SK-N-SH (cell line): ENCODE measurements at regions not wholly inside any gene's neighbourhood (a gene's known extent, or its start where the extent isn't known, plus 50 kb on each side); places are given as distances from the start of the nearest gene placed in this dataset.
"Not testable (repeated sequence)": the region's sequence is repeated elsewhere in the genome, so short reads cannot be mapped to it uniquely, and the experiment has no call there.

Experiments used
- CTCF ChIA-PET: fragments of 300-600, 350-600 bp; formaldehyde crosslinking; extraction: SDS; loops from one replicate; lab custom pipeline; 2021; lab: Yijun Ruan, JAX
- POLR2A ChIA-PET: fragments of 350-600 bp; sonication (Branson Sonifier 250); formaldehyde crosslinking; extraction: SDS; loops from one replicate; lab custom pipeline; 2020; ENCODE audit warnings: antibody characterized with exemption, inconsistent platforms; lab: Yijun Ruan, JAX
- DNase-seq: peaks from one replicate; pipeline ENCODE4 v3.0.0; 2012
- H2AFZ ChIP-seq: fragments of 200-600 bp; sonication (generic); 2 replicates; pipeline ENCODE4 v1.8.1; 2016; ENCODE audit warnings: antibody characterized with exemption, mild to moderate bottlenecking, low read depth
- H3F3A ChIP-seq: fragments of 200-600 bp; sonication (generic); replicated peaks from 2 replicates; pipeline ENCODE3; 2016; ENCODE audit warnings: antibody characterized with exemption, mild to moderate bottlenecking; ENCODE audit not compliant: insufficient read depth
- H3K27ac ChIP-seq, 2 experiments: fragments of 200-500 bp in 1 of 2; fragments of 200-600 bp in 1 of 2; sonication (Bioruptor generic) in 1 of 2; sonication (generic), shearing (Covaris generic) in 1 of 2; 2 replicates each; pipeline versions ENCODE4 v1.5.1 to v1.6.1; 2014 to 2016; ENCODE audit warnings: low read depth in 2 of 2, inconsistent platforms in 1 of 2, low read length in 1 of 2, mild to moderate bottlenecking in 1 of 2, mixed read lengths in 1 of 2
- H3K27me3 ChIP-seq: fragments of 200-600 bp; sonication (generic), shearing (Covaris generic); 2 replicates; pipeline ENCODE4 v1.6.1; 2016; ENCODE audit warnings: mixed run types; ENCODE audit not compliant: insufficient read depth
- H3K36me3 ChIP-seq, 2 experiments: fragments of 200-500 bp in 1 of 2; fragments of 200-600 bp in 1 of 2; sonication (Bioruptor generic) in 1 of 2; sonication (generic) in 1 of 2; replicated peaks in 1 of 2; 2 replicates each; pipeline versions ENCODE3 to v1.5.1; 2014 to 2016; ENCODE audit warnings: low read length in 1 of 2, mild to moderate bottlenecking in 1 of 2; ENCODE audit not compliant: insufficient read depth in 2 of 2, control insufficient read depth in 1 of 2
- H3K4me1 ChIP-seq, 2 experiments: fragments of 200-500 bp in 1 of 2; fragments of 200-600 bp in 1 of 2; sonication (Bioruptor generic) in 1 of 2; sonication (generic), shearing (Covaris generic) in 1 of 2; 2 replicates each; pipeline versions ENCODE4 v1.5.1 to v1.6.1; 2014 to 2016; ENCODE audit warnings: low read depth in 1 of 2, low read length in 1 of 2, mixed run types in 1 of 2; ENCODE audit not compliant: insufficient read depth in 2 of 2, control insufficient read depth in 1 of 2
- H3K4me2 ChIP-seq: fragments of 200-600 bp; sonication (generic), shearing (Covaris generic); 2 replicates; pipeline ENCODE4 v1.6.1; 2017; ENCODE audit warnings: mixed run types
- H3K4me3 ChIP-seq, 2 experiments: fragments of 200-500 bp in 1 of 2; fragments of 200-600 bp in 1 of 2; sonication (Bioruptor generic) in 1 of 2; sonication (generic), shearing (Covaris generic) in 1 of 2; 2 replicates each; pipeline versions ENCODE4 v1.5.1 to v1.8.1; 2014 to 2016; ENCODE audit warnings: low read depth in 2 of 2, inconsistent platforms in 1 of 2, low read length in 1 of 2, mild to moderate bottlenecking in 1 of 2, mixed read lengths in 1 of 2, moderate library complexity in 1 of 2
- H3K79me2 ChIP-seq: fragments of 200-600 bp; sonication (generic); 2 replicates; pipeline ENCODE4 v1.8.1; 2017; ENCODE audit warnings: mild to moderate bottlenecking; ENCODE audit not compliant: insufficient read depth
- H3K9ac ChIP-seq: fragments of 200-600 bp; sonication (generic); 2 replicates; pipeline ENCODE4 v1.6.1; 2017; ENCODE audit warnings: mixed run types
- H3K9me2 ChIP-seq: fragments of 200-600 bp; sonication (generic); 2 replicates; pipeline ENCODE4 v1.6.1; 2017; ENCODE audit warnings: mixed run types
- H3K9me3 ChIP-seq: fragments of 200-600 bp; sonication (generic); 2 replicates; pipeline ENCODE4 v1.6.1; 2017; ENCODE audit warnings: mixed run types, mild to moderate bottlenecking, moderate library complexity
- H4K20me1 ChIP-seq: fragments of 200-600 bp; sonication (generic); 2 replicates; pipeline ENCODE4 v1.6.1; 2017; ENCODE audit warnings: mild to moderate bottlenecking, mixed run types; ENCODE audit not compliant: insufficient read depth
- ELF1 ChIP-seq: IDR thresholded peaks from 2 replicates; pipeline ENCODE4 v1.4.0; 2012
- EP300 ChIP-seq, 2 experiments: IDR thresholded peaks; 2 replicates each; pipeline versions ENCODE4 v1.4.0 to v1.6.1; 2012; ENCODE audit warnings: borderline replicate concordance in 1 of 2, low read depth in 1 of 2, low read length in 1 of 2
- FOXJ3 ChIP-seq: sonication (generic); formaldehyde crosslinking; IDR thresholded peaks from 2 replicates; pipeline ENCODE4 v1.5.1; 2020; ENCODE audit warnings: mild to moderate bottlenecking, missing genetic modification reagents
- FOXM1 ChIP-seq: IDR thresholded peaks from 2 replicates; pipeline ENCODE4 v1.4.0; 2012; ENCODE audit warnings: low read depth, mild to moderate bottlenecking
- MXI1 ChIP-seq: IDR thresholded peaks from 2 replicates; pipeline ENCODE4 v1.6.1; 2012; ENCODE audit warnings: mild to moderate bottlenecking, low read depth, low read length, improper control_type of control experiment
- POLR2AphosphoS5 ChIP-seq: IDR thresholded peaks from 2 replicates; pipeline ENCODE4 v1.6.1; 2012; ENCODE audit warnings: low read depth, low read length
- RAD21 ChIP-seq: IDR thresholded peaks from 2 replicates; pipeline ENCODE4 v1.6.1; 2012; ENCODE audit warnings: mild to moderate bottlenecking, low read length
- RFX5 ChIP-seq: IDR thresholded peaks from 2 replicates; pipeline ENCODE4 v1.6.1; 2012; ENCODE audit warnings: mild to moderate bottlenecking, improper control_type of control experiment, low read length
- RXRA ChIP-seq: IDR thresholded peaks from 2 replicates; pipeline ENCODE4 v1.4.0; 2012; ENCODE audit warnings: low read depth, mild to moderate bottlenecking, borderline replicate concordance
- SIN3A ChIP-seq: IDR thresholded peaks from 2 replicates; pipeline ENCODE4 v1.6.1; 2012; ENCODE audit warnings: low read depth, mild to moderate bottlenecking, low read length, moderate library complexity, borderline replicate concordance
- SMC3 ChIP-seq: IDR thresholded peaks from 2 replicates; pipeline ENCODE4 v1.6.1; 2012; ENCODE audit warnings: low read depth, low read length, improper control_type of control experiment
- USF1 ChIP-seq: IDR thresholded peaks from 2 replicates; pipeline ENCODE4 v1.4.0; 2012; ENCODE audit warnings: low read depth, borderline replicate concordance
- USF2 ChIP-seq: fragments of 150-350 bp; IDR thresholded peaks from 2 replicates; pipeline ENCODE4 v1.6.1; 2017; ENCODE audit warnings: antibody characterized with exemption, low read length, low read depth, borderline replicate concordance
- WGBS: methylation state at CpG from one replicate; pipeline ENCODE4 v1.1.6; 2017; ENCODE audit warnings: low lambda C conversion rate; 5-methylcytosine and 5-hydroxymethylcytosine counted together

GRCh38 chr4:43496602-43497001 lies 604.1 kb downstream of the GRXCR1 start:
- no peak overlapping the region for H3K9ac ChIP-seq
- H3F3A ChIP-seq = no peaks in the 10 kb centered on the region
- no peaks in the 10 kb centered on the region for H3K9me3 ChIP-seq
- no peaks in the 10 kb centered on the region for H4K20me1 ChIP-seq
- no peak overlapping the region for H3K4me2 ChIP-seq
- H3K4me3 ChIP-seq = no peak overlapping the region; a peak in 1 of 4 replicates
- no peaks in the 10 kb centered on the region for H3K36me3 ChIP-seq
- ChIA-PET POLR2A (no interaction called here), CTCF (interaction anchor here (0.5 kb wide), 1 partner anchor 460 kb away, joined by 3 read pairs; no protein-coding TSS in a partner anchor)
- H3K9me2 ChIP-seq = no peaks in the 10 kb centered on the region
- no peaks in the 10 kb centered on the region for H3K27me3 ChIP-seq
- WGBS = 4% methylated on average over 2 of the region's 2 CpGs
- H3K79me2 ChIP-seq = no peaks in the 10 kb centered on the region
- H2AFZ ChIP-seq = peak overlapping the region; percentile 7; the same call in 1 of the 2 replicates
- TF ChIP-seq EP300 (IDR thresholded peaks at IDR 0.05; ENCODE audit: borderline replicate concordance in 1 of 2, low read depth in 1 of 2, low read length in 1 of 2) = no peak
- no peak for TF ChIP-seq SIN3A
- no peak for TF ChIP-seq POLR2AphosphoS5
- TF ChIP-seq RFX5 = no peak
- no peak for TF ChIP-seq MXI1
- TF ChIP-seq FOXM1 = no peak
- no peak for TF ChIP-seq ELF1
- no peak for TF ChIP-seq USF1
- no peak for TF ChIP-seq USF2
- no peak for TF ChIP-seq RXRA
- TF ChIP-seq SMC3 = no peak
- no peak for TF ChIP-seq FOXJ3 (CRISPR knock-in tag)
- TF ChIP-seq RAD21 = no peak
- H3K27ac ChIP-seq = no peak overlapping the region
- no peaks in the 10 kb centered on the region for H3K4me1 ChIP-seq
- DNase-seq = no peak

GRCh38 chr4:43505823-43506222 lies 613.3 kb downstream of the GRXCR1 start:
- H3K4me3 ChIP-seq, POLR2A ChIA-PET, H3K27me3 ChIP-seq, H3K4me1 ChIP-seq, CTCF ChIA-PET, H3K79me2 ChIP-seq, H3K9me2 ChIP-seq, H3K27ac ChIP-seq, H2AFZ ChIP-seq, H3K9me3 ChIP-seq, DNase-seq, H4K20me1 ChIP-seq, H3K9ac ChIP-seq, H3K36me3 ChIP-seq, H3K4me2 ChIP-seq: not testable (repeated sequence)
- peaks cover 10% of the 10 kb centered on the region for H3F3A ChIP-seq
- 25% methylated on average over 13 of the region's 13 CpGs for whole genome bisulfite sequencing
